Astrocyte of the cerebellum (primary cell): ENCODE measurements at regions not wholly inside any gene's neighbourhood (a gene's known extent, or its start where the extent isn't known, plus 50 kb on each side); places are given as distances from the start of the nearest gene placed in this dataset.

ENCODE experiments used
- DNase-seq: peaks from one replicate; pipeline ENCODE4 v3.0.0-alpha.2; 2011; ENCODE audit warnings: low read depth
- H3K4me3 ChIP-seq: 2 replicates; pipeline ENCODE4 v1.5.1; 2011; ENCODE audit warnings: mild to moderate bottlenecking, low read depth, low read length, moderate library complexity
- in situ Hi-C: cut with HindIII; loops from 2 replicates; pipeline ENCODE4 v1.10.0; 2017; ENCODE audit warnings: low sequenced_read_pairs
- TF ChIP-seq, protein P1 (sequence below): IDR thresholded peaks from 2 replicates; pipeline ENCODE4 v1.5.1; 2012; ENCODE audit warnings: low read length, low read depth, moderate library complexity, mild to moderate bottlenecking; ENCODE audit errors: missing control alignments

DNA sequence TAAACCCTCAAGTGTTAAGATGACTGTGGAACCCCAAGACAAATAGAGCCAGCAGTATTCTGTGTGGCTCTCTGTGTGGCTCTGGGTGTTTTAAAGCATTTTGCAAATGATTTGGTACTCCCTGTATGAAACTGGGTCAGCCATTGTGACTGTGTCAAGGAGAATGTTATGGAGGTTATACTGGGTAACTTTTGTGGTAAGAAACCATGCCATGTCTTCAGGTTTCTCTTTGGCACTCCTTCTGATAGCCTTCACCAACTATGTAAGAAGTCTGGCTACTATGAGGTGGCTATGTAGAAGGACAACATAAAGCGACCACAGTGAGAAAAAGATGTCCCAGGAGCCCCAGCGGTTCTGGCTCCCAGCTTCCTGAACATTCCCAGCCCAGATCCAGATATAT lies 226.6 kb upstream of the RHOBTB1 start:
- H3K4me3 ChIP-seq, result no peak overlapping the region
- in situ Hi-C loops, result no loop called here
- TF ChIP-seq, protein P1, sequence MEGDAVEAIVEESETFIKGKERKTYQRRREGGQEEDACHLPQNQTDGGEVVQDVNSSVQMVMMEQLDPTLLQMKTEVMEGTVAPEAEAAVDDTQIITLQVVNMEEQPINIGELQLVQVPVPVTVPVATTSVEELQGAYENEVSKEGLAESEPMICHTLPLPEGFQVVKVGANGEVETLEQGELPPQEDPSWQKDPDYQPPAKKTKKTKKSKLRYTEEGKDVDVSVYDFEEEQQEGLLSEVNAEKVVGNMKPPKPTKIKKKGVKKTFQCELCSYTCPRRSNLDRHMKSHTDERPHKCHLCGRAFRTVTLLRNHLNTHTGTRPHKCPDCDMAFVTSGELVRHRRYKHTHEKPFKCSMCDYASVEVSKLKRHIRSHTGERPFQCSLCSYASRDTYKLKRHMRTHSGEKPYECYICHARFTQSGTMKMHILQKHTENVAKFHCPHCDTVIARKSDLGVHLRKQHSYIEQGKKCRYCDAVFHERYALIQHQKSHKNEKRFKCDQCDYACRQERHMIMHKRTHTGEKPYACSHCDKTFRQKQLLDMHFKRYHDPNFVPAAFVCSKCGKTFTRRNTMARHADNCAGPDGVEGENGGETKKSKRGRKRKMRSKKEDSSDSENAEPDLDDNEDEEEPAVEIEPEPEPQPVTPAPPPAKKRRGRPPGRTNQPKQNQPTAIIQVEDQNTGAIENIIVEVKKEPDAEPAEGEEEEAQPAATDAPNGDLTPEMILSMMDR, result no peak
- DNase-seq, result no peak

DNA sequence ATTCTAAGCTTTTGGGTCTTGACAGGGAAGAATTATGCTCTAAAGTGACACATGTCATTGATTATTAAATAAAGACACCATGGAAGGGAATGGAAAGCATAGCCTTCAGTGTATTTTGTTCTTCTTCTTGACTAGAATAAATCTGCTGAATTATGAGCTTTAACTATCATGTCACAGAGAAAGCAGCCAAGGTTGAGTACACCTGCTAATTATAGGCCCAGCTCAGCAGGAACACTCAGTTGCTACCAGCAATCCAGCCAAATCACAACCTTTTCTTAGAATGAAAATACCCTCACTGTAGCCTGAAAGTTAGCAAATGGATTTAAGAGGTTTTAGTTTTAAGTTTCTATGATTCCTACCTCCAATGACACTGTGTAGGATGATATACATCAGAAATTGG lies 225.3 kb upstream of the RHOBTB1 start:
- TF ChIP-seq, protein P1, result no peak
- no peak overlapping the region for H3K4me3 ChIP-seq
- in situ Hi-C loops, result no loop called here

DNA sequence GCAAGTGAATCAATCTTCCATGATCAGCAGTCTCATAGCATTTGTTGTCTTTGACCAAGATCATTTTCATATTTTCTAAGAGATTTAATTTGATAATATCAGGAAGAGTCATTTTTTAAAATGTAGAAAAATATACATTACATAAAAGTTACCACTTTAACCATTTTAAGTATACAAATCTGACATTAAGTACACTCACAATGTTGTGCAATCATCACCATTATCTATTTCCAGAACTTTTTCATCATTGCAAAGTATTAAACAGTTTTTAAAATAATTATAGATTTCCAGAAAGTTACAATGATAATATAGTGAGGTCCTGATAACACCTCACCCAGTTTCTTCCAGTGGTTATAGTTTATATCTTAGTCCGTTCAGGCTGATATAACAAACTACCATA lies 222.5 kb upstream of the RHOBTB1 start:
- DNase-seq, result no peak
- H3K4me3 ChIP-seq, result no peak overlapping the region
- in situ Hi-C loops, result no loop called here
- TF ChIP-seq, protein P1, result no peak

More for the DNA sequence above, 225.3 kb upstream of the RHOBTB1 start:
- DNase-seq, result no peak

DNA sequence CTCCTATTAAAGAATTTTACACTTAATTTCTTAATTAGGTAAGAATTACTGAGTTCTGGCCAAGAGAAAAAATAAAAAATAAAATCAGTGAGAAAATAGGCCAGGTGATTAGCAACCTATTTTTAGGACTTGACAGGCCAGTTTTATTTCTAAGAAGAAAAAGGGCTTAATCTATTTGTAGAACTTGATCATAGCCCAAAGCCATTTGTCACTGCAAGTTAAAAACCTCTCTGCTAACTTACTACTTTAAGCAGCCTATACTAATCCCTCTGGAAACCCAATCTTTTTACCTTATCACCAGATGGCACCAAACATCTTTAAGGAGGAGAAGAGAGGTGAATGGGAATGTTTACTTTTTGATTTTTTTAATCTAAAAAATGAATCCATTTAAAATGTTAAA lies 222.1 kb upstream of the RHOBTB1 start:
- H3K4me3 ChIP-seq, result no peak overlapping the region
- TF ChIP-seq, protein P1, result no peak
- in situ Hi-C loops, result no loop called here
- no peak for DNase-seq

DNA sequence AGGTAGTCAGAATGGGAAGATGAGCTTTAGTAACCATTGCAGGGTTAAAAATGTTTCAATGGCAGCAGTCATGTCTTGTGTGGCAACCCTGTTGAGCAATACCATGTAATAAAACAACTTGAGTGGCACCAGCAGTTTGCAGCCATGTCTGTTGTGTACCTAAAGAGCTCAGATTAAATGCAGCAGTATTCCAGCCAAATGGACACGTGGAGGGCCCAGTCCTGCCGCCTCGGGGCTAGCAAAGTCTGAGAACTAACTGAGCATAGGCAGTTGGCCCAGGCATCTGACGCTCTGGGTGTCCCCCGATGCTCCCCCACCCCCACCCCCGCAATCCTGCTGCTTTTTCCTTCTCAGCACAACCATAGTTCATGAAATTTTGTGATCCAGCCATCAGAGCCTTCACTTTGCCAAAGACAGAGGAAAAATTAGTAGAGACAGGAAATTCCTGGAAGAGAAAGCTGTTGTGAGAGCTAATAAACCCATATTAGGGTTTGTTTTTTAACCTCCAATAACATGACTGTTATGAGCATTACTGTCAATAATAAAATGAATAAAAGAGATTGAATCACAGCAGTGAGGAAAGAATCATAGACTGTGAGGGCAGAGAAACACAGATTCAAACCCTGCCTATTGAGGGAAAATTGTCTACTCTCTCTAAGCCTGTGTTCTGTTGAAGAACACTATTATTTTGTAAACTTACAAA lies 220.6 kb upstream of the RHOBTB1 start:
- DNase-seq, result no peak
- TF ChIP-seq, protein P1, result no peak
- H3K4me3 ChIP-seq, result no peak overlapping the region
- in situ Hi-C loops, result no loop called here

DNA sequence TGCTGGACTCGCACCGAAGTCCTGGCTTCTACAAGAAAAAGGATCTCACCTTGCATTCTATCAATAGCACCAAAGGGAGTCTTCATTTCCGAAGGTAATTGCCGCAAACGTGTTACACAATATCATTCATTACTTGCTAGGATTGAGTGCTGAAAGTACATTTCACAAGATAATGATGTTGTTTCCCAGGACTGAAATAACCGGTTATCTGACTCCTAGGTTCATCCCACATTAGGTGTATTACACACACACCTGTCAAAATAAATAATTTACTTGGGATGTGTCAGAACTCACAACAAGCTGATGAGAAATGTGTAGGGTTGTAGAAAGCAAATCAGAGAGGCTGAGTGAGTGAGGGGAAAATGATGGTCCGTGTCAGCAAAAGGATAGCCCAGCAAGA lies 219.4 kb upstream of the RHOBTB1 start:
- TF ChIP-seq, protein P1, result no peak
- no peak for DNase-seq
- in situ Hi-C loops, result no loop called here
- H3K4me3 ChIP-seq, result no peak overlapping the region
